Hematopoietic multipotent progenitor cell treated with erythropoietin and hydrocortisone succinate and interleukin-3 and kit ligand, for 15 days (in vitro differentiated cells): ENCODE measurements at regions not wholly inside any gene's neighbourhood (a gene's known extent, or its start where the extent isn't known, plus 50 kb on each side); places are given as distances from the start of the nearest gene placed in this dataset.
"Not testable (repeated sequence)": the region's sequence is repeated elsewhere in the genome, so short reads cannot be mapped to it uniquely, and the experiment has no call there.

ENCODE experiments used
- DNase-seq: peaks from one replicate; pipeline ENCODE4 v3.0.0-alpha.2; 2015; ENCODE audit warnings: low spot score

- no peak for DNase-seq
Observed at GRCh38 chr1:204780630-204781029, 90.0 kb upstream of the NFASC start.

- DNase-seq: no peak
Observed at GRCh38 chr1:204782118-204782700, 88.5 kb upstream of the NFASC start.

DNA sequence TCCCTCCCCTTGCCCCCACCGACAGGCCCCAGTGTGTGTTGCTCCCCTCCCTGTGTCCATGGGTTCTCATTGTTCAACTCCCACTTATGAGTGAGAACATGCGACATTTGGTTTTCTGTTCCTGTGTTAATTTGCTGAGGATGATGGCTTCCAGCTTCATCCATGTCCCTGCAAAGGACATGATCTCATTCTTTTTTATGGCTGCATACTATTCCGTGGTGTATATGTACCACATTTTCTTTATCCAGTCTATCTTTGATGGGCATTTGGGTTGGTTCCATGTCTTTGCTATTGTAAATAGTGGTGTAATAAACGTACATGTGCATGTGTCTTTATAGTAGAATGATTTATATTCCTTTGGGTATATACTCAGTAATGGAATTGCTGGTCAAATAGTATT is 85.6 kb upstream of the NFASC start:
- not testable (repeated sequence) for DNase-seq

- no peak for DNase-seq
Observed at GRCh38 chr1:204788470-204788869, 82.2 kb upstream of the NFASC start.

GRCh38 chr1:204791453-204792353 is 79.0 kb upstream of the NFASC start:
- peak; percentile 74 for DNase-seq

DNA sequence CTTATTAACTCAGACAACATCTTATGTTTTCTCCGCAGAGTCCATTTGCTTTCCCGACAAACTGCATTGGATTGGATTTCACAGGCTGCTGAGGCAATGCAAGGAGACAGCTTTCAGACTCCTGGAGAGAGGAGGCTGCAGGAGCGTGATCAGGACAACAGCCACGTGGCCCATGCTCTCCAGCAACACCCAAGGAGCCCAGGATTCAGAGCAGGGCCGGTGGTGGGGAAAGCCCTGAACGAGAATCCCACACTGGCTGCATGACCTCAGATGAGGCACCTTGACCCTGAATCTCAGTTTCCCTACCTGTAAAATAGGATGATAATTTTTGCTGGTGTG is 78.3 kb upstream of the NFASC start:
- no peak for DNase-seq

- no peak for DNase-seq
Observed at GRCh38 chr1:204793259-204793914, 77.3 kb upstream of the NFASC start.

DNA sequence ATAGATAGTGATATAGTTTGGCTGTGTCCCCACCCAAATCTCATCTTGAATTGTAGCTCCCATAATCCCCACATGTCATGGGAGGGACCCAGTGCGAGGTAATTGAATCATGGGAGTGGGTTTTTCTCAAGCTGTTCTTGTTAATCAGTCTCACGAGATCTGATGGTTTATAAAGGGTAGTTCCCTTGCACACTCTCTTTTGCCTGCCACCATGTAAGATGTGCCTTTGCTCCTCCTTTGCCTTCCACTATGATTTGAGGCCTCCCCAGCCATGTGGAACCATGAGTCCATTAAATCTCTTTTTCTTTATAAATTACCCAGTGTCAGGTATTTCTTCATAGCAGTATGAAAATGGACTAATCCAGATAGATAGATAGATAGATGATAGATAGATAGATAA is 73.8 kb upstream of the NFASC start:
- DNase-seq: not testable (repeated sequence)

GRCh38 chr1:204797401-204797800 is 73.3 kb upstream of the NFASC start:
- no peak for DNase-seq

- DNase-seq: no peak
Observed at GRCh38 chr1:204799630-204800029, 71.0 kb upstream of the NFASC start.

DNA sequence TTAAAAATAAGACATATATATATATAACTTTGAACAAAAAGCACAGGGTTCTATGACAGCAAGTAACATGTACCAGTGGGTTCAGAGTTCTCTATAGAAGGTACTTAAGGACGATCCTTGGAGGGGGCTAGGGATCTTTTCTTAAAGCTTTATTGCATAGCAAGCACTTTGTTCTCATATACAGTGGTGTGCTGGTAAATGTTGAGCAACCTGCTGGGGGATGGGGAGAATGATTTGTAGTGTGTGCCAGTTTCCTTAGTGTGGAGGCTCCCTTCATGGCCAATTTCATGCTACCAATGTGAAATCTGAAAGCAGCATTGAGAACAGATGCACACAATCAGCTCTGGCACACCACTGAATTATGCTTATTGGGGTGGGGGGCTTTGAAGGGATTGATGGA is 69.5 kb upstream of the NFASC start:
- DNase-seq: no peak

DNA sequence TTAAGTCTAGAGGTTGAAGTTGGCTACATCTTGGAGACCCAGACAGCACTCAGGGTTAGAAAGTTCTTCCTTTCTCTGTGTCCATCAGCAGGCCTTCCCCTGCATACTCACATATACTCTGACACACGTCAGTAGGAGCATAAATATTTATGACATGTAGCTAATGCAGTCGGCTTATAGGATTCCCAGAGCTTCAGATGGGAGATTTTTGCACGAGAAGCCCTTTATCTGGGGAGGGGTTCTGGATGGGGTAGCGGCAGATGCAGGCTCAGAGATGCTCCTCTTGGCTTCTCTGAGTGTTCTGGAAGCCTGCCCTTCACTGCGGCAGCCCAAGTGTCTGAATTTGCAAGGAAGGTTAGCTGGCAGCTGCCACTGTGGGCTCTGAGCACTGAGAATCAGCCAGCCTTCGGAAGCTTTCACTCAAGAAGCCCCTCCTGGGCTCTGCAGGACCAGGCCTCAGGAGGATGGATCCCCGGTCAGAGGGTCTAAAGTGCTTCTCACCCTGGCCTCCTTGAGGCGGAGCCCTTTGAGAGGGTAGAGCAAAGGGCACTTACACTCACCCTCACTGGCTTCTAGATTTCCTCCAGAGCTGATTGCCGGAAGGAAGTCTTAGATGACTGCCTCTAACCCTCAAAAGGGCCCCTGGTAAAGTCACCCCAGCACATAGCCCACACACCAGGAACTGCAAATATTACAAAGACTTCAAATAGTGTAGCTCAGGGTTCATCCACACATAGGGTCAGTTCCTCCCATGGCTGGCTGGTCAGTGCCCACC is 68.1 kb upstream of the NFASC start:
- DNase-seq: no peak

- DNase-seq: no peak
Observed at GRCh38 chr1:204803607-204804006, 67.1 kb upstream of the NFASC start.

GRCh38 chr1:204806943-204807687 is 63.5 kb upstream of the NFASC start:
- DNase-seq: peak; percentile 86

GRCh38 chr1:204809488-204809887 is 61.2 kb upstream of the NFASC start:
- no peak for DNase-seq

DNA sequence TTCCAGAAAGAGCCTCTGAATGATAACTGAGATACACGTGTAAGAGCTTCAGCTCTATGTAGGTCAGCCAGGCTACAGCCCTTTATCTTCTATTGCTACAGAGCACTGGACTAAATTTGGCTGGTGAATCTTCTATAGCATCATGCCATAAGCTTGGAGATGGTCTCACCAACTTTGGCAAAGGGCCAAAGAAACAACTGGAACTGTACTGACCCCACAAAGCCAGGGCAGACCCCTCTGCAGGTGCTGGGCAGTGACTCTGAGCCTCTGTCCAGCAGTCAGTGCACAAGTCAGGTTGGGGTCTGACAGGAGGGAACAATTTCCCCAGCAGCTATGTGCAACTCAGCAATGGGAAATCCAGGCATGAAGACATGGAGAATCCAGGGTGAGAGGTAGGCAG is 57.8 kb upstream of the NFASC start:
- DNase-seq: no peak

DNA sequence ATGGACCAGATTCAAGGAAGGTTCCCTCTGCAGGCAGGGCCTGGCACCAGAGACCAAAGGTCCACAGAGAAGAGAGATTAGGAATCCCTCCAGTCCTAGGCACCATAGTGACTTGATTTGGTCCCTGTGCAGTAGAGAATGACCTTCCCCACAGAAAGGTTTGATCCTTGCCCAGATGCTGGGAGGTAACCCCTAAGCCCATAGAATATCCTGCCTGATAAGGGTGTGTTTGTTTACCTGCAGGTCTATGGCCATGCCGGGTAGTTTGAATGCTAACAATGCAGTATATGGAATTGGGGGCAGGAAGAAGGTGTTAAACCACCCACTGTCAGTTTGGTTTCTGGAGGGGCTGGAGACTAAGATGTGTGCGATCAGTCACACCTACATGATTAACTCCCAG is 57.1 kb upstream of the NFASC start:
- DNase-seq: no peak

DNA sequence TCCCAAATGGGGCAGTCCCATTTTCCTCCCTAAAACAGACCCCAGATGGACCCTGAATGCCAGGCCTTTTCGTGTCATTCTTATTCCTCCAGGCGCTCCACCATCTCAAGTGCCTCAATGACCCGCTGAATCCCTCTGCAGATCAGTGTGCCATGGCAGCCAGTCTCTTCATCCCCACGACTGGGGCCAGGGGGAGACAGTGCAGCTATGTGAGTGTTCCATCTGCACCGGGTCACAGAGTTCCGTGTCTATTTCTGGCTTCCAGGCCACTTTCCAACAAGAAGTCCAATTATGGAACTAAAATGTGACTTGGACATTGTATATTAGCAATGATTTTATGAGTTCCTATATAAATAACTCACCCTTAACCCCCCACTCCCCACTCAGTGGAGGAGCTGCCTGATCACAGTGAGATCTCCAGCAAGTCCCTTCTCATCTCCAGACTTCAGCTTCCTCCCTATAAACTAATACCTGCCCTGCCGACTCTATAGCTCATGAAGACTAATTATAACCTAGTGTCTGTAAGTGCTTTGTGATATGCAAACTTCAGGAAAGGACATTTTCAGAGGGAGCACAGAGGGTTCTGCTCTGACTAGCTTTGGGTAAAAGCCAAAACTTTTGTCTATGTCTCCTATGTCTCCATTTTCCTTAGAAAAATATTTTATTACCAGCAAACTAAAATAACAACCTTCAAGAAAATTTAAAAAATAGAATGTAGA is 56.3 kb upstream of the NFASC start:
- no peak for DNase-seq

GRCh38 chr1:204817341-204817740 is 53.3 kb upstream of the NFASC start:
- DNase-seq: no peak

DNA sequence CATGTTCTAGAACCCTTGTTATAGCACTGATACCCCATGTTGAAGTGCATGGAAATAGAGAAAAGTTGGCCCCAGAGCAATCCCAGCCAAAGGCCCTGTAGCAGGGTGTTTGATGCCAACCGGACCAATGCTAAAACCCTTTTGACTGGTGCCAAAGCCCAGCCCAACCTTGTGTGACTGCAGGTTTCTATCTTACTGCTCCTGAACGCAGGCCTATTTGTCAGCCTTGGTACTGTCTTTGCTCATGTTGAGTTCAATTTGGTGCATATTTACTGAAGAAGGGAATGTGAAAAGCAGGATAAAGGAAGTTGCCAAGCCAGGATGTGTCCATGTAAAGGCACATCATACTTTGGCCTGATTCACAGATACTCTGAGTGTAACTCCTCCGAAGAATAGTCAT is 51.7 kb upstream of the NFASC start:
- DNase-seq: no peak

- DNase-seq: no peak
Observed at GRCh38 chr1:204819495-204819894, 51.2 kb upstream of the NFASC start.
